PC-3 (cell line): ENCODE measurements at regions not wholly inside any gene's neighbourhood (a gene's known extent, or its start where the extent isn't known, plus 50 kb on each side); places are given as distances from the start of the nearest gene placed in this dataset.

ENCODE experiments used
- ATAC-seq: fragments of 200-7000 bp; cut with Tn5 transposase; 2 replicates; pipeline ENCODE4 v1.9.1; 2020; ENCODE audit warnings: mild to moderate bottlenecking, moderate library complexity
- BruUV-seq: library from RNA; stranded (reverse); fragments of 400-500 nt; replicated peaks from 2 replicates; lab custom pipeline; 2021; lab: Mats Ljungman, UMichigan
- CTCF ChIA-PET: fragments of 300-600 bp; sonication (Branson Sonifier 250); formaldehyde crosslinking; loops from one replicate; lab custom pipeline; 2022; ENCODE audit warnings: antibody characterized with exemption; lab: Charles Lee
- POLR2A ChIA-PET: fragments of 300-600 bp; sonication (Branson Sonifier 250); formaldehyde crosslinking; loops from one replicate; lab custom pipeline; 2022; ENCODE audit warnings: antibody characterized with exemption; ENCODE audit not compliant: unreplicated experiment; lab: Charles Lee
- DNase-seq: peaks from one replicate; pipeline ENCODE4 v3.0.0-alpha.2; 2015
- H2AFZ ChIP-seq: fragments of 300-600 bp; sonication (generic); 2 replicates; pipeline ENCODE4 v1.6.0; 2016; ENCODE audit warnings: antibody characterized with exemption, low read length
- H3F3A ChIP-seq: fragments of 300-600 bp; sonication (generic); one replicate; pipeline ENCODE4 v1.6.0; 2017; ENCODE audit warnings: antibody characterized with exemption, low read length, control low read depth, mild to moderate bottlenecking; ENCODE audit not compliant: unreplicated experiment
- H3K27ac ChIP-seq: fragments of 300-600 bp; sonication (generic); 2 replicates; pipeline ENCODE4 v1.5.1; 2016; ENCODE audit warnings: mild to moderate bottlenecking, low read length
- H3K27me3 ChIP-seq: fragments of 300-600 bp; sonication (generic); 2 replicates; pipeline ENCODE4 v1.6.1; 2016; ENCODE audit warnings: low read length, mixed read lengths
- H3K36me3 ChIP-seq: fragments of 300-600 bp; sonication (generic); 2 replicates; pipeline ENCODE4 v1.6.1; 2016; ENCODE audit warnings: low read depth, mixed run types, low read length, mixed read lengths
- H3K4me1 ChIP-seq: fragments of 300-600 bp; sonication (generic); 2 replicates; pipeline ENCODE4 v1.5.1; 2016; ENCODE audit warnings: low read length; ENCODE audit not compliant: insufficient read depth
- H3K4me2 ChIP-seq: fragments of 300-600 bp; sonication (generic); 2 replicates; pipeline ENCODE4 v1.6.0; 2016; ENCODE audit warnings: low read length
- H3K4me3 ChIP-seq: fragments of 300-600 bp; sonication (generic); 2 replicates; pipeline ENCODE4 v1.5.1; 2016; ENCODE audit warnings: mild to moderate bottlenecking, low read length, mixed read lengths
- H3K79me2 ChIP-seq: fragments of 300-600 bp; sonication (generic); 2 replicates; pipeline ENCODE4 v1.6.1; 2017; ENCODE audit warnings: low read length, mixed read lengths
- H3K9ac ChIP-seq: fragments of 300-600 bp; sonication (generic); 2 replicates; pipeline ENCODE4 v1.6.0; 2016; ENCODE audit warnings: mild to moderate bottlenecking, low read length
- H3K9me2 ChIP-seq: fragments of 300-600 bp; sonication (generic); replicated peaks from 2 replicates; pipeline ENCODE4 v1.6.1; 2016; ENCODE audit warnings: mixed run types, low read length, mixed read lengths
- H3K9me3 ChIP-seq: fragments of 300-600 bp; sonication (generic); 2 replicates; pipeline ENCODE4 v1.6.1; 2016; ENCODE audit warnings: low read length, mixed read lengths
- H4K20me1 ChIP-seq: fragments of 300-600 bp; sonication (generic); 2 replicates; pipeline ENCODE4 v1.6.1; 2016; ENCODE audit warnings: low read length, mixed read lengths
- EZH2 ChIP-seq: fragments of 300-600 bp; sonication (generic); IDR thresholded peaks from one replicate; pipeline ENCODE4 v1.6.1; 2017; ENCODE audit warnings: antibody characterized with exemption, mild to moderate bottlenecking, low read length; ENCODE audit not compliant: unreplicated experiment
- EZH2phosphoT487 ChIP-seq: fragments of 300-600 bp; sonication (generic); IDR thresholded peaks from 2 replicates; pipeline ENCODE4 v1.6.1; 2018; ENCODE audit warnings: mild to moderate bottlenecking, antibody characterized with exemption, low read length, borderline replicate concordance
- intact Hi-C: fragments of 100-400 bp; cut with micrococcal nuclease; formaldehyde crosslinking; loops from 2 replicates; pipeline ENCODE4 v1.9.0; 2023
- TF ChIP-seq, protein P1 (sequence below): fragments of 300-600 bp; sonication (generic); conservative IDR thresholded peaks from 2 replicates; pipeline ENCODE4 v1.5.1; 2017; ENCODE audit warnings: antibody characterized with exemption, low read depth, mild to moderate bottlenecking, low read length

- Histone ChIP-seq H3K9me2 (no peaks in the 10 kb centered on the region), H2AFZ (no peak overlapping the region), H3K4me1 (no peaks in the 10 kb centered on the region), H3K27me3 (peaks cover 15% of the 10 kb centered on the region; the same call in 1 of the 2 replicates), H3K9ac (no peak overlapping the region), H3K9me3 (no peaks in the 10 kb centered on the region), H4K20me1 (no peaks in the 10 kb centered on the region), H3K4me3 (no peak overlapping the region), H3K36me3 (no peaks in the 10 kb centered on the region), H3K79me2 (no peaks in the 10 kb centered on the region), H3K4me2 (no peak overlapping the region), H3F3A (no peaks in the 10 kb centered on the region), H3K27ac (no peak overlapping the region)
- no peak for TF ChIP-seq EZH2phosphoT487
- TF ChIP-seq EZH2 = no peak
- TF ChIP-seq, protein P1, sequence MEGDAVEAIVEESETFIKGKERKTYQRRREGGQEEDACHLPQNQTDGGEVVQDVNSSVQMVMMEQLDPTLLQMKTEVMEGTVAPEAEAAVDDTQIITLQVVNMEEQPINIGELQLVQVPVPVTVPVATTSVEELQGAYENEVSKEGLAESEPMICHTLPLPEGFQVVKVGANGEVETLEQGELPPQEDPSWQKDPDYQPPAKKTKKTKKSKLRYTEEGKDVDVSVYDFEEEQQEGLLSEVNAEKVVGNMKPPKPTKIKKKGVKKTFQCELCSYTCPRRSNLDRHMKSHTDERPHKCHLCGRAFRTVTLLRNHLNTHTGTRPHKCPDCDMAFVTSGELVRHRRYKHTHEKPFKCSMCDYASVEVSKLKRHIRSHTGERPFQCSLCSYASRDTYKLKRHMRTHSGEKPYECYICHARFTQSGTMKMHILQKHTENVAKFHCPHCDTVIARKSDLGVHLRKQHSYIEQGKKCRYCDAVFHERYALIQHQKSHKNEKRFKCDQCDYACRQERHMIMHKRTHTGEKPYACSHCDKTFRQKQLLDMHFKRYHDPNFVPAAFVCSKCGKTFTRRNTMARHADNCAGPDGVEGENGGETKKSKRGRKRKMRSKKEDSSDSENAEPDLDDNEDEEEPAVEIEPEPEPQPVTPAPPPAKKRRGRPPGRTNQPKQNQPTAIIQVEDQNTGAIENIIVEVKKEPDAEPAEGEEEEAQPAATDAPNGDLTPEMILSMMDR = no peak
- ChIA-PET CTCF (no interaction called here), POLR2A (no interaction called here)
- DNase-seq = no peak
- BruUV-seq = no TSS peak
- intact Hi-C loops = no loop called here
- ATAC-seq = no peak
These were observed 58.9 kb downstream of the OR5AK2 start for GRCh38 chr11:57047610-57048009.

- no peaks in the 10 kb centered on the region for H3K4me1 ChIP-seq
- CTCF ChIA-PET = no interaction called here
- TF ChIP-seq, protein P1 = no peak
- no peak for TF ChIP-seq EZH2phosphoT487
- no peak for TF ChIP-seq EZH2
These were observed 61.0 kb downstream of the OR5AK2 start for GRCh38 chr11:57049749-57050148.

DNA sequence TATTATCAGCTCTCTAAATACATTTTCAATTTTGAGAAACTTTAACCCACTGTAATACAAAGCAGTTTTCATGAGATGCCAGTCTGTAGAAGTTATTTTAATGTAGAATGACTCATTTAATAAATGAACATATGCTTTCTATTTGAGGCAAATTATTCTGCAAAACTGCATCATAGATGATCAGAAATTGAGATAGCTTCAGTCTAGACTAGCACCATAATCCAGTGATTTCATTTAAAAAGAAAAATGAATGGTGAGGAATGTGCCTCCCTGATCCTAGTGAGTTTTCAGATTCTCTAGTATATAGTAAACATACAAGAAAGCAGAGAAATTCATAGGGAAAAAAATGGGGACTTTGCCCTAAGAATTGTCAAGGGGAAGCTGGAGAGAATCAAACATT is 66.1 kb downstream of the OR5AK2 start:
- Histone ChIP-seq H2AFZ (no peak overlapping the region), H3K4me2 (no peak overlapping the region), H3K36me3 (no peaks in the 10 kb centered on the region), H3K9me2 (no peaks in the 10 kb centered on the region), H3F3A (no peaks in the 10 kb centered on the region), H3K27me3 (peaks cover 20% of the 10 kb centered on the region), H3K9me3 (no peaks in the 10 kb centered on the region), H3K27ac (no peak overlapping the region), H3K9ac (no peak overlapping the region), H3K4me1 (no peaks in the 10 kb centered on the region), H4K20me1 (no peaks in the 10 kb centered on the region), H3K4me3 (no peak overlapping the region), H3K79me2 (no peaks in the 10 kb centered on the region)
- intact Hi-C loops = no loop called here
- ChIA-PET POLR2A (no interaction called here), CTCF (no interaction called here)
- TF ChIP-seq EZH2phosphoT487 (no peak), EZH2 (no peak)
- TF ChIP-seq, protein P1 = no peak
- ATAC-seq = no peak
- no TSS peak for BruUV-seq
- no peak for DNase-seq

More at GRCh38 chr11:57049749-57050148, 61.0 kb downstream of the OR5AK2 start:
- Histone ChIP-seq H2AFZ (no peak overlapping the region), H4K20me1 (no peaks in the 10 kb centered on the region), H3K27ac (no peak overlapping the region), H3K9me2 (no peaks in the 10 kb centered on the region), H3K9me3 (no peaks in the 10 kb centered on the region), H3K36me3 (no peaks in the 10 kb centered on the region), H3K4me2 (no peak overlapping the region), H3K79me2 (no peaks in the 10 kb centered on the region), H3F3A (no peaks in the 10 kb centered on the region), H3K4me3 (no peak overlapping the region), H3K27me3 (peaks cover 22% of the 10 kb centered on the region), H3K9ac (no peak overlapping the region)
- intact Hi-C loops = no loop called here
- ATAC-seq = no peak
- POLR2A ChIA-PET = no interaction called here
- no peak for DNase-seq
- BruUV-seq = no TSS peak
